Trophoblast cell (in vitro differentiated cells and primary cell): ENCODE measurements at regions not wholly inside any gene's neighbourhood (a gene's known extent, or its start where the extent isn't known, plus 50 kb on each side); places are given as distances from the start of the nearest gene placed in this dataset.
"Not testable (repeated sequence)": the region's sequence is repeated elsewhere in the genome, so short reads cannot be mapped to it uniquely, and the experiment has no call there.

Experiments used
- DNase-seq, 2 donors: peaks; one replicate each; pipeline ENCODE4 v3.0.0-alpha.2; 2016
- H2AFZ ChIP-seq: 2 replicates; pipeline ENCODE4 v1.6.1; 2013; ENCODE audit warnings: low read length, moderate library complexity, mild to moderate bottlenecking; ENCODE audit not compliant: insufficient read depth, poor library complexity
- H2AK5ac ChIP-seq: 2 replicates; pipeline ENCODE4 v1.6.1; 2013; ENCODE audit warnings: mild to moderate bottlenecking, low read length
- H2BK120ac ChIP-seq: 2 replicates; pipeline ENCODE4 v1.6.1; 2013; ENCODE audit warnings: low read length, mild to moderate bottlenecking, moderate library complexity; ENCODE audit not compliant: insufficient read depth, poor library complexity
- H2BK12ac ChIP-seq: 2 replicates; pipeline ENCODE4 v1.6.1; 2013; ENCODE audit warnings: mild to moderate bottlenecking, low read length, moderate library complexity
- H2BK5ac ChIP-seq: 2 replicates; pipeline ENCODE4 v1.6.1; 2013; ENCODE audit warnings: low read length, low read depth, moderate library complexity, mild to moderate bottlenecking; ENCODE audit not compliant: poor library complexity
- H3K14ac ChIP-seq: 2 replicates; pipeline ENCODE4 v1.6.1; 2013; ENCODE audit warnings: mild to moderate bottlenecking, low read length
- H3K18ac ChIP-seq: 2 replicates; pipeline ENCODE4 v1.6.1; 2013; ENCODE audit warnings: mild to moderate bottlenecking, low read length
- H3K23ac ChIP-seq: 2 replicates; pipeline ENCODE4 v1.6.1; 2013; ENCODE audit warnings: low read length
- H3K27ac ChIP-seq: 2 replicates; pipeline ENCODE4 v1.5.1; 2013; ENCODE audit warnings: low read depth, mild to moderate bottlenecking, inconsistent platforms, low read length, moderate library complexity
- H3K27me3 ChIP-seq: 2 replicates; pipeline ENCODE4 v1.6.1; 2013; ENCODE audit warnings: inconsistent platforms, mild to moderate bottlenecking, low read length, moderate library complexity; ENCODE audit not compliant: insufficient read depth
- H3K36me3 ChIP-seq, 2 experiments: 1 replicate in 1 of 2; 2 replicates in 1 of 2; pipeline ENCODE4 v1.6.1; 2013; ENCODE audit warnings: low read length in 2 of 2, mild to moderate bottlenecking in 2 of 2, moderate library complexity in 1 of 2; ENCODE audit not compliant: insufficient read depth in 2 of 2, control insufficient read depth in 1 of 2
- H3K4ac ChIP-seq: 2 replicates; pipeline ENCODE4 v1.6.1; 2013; ENCODE audit warnings: low read depth, mild to moderate bottlenecking, low read length, moderate library complexity
- H3K4me1 ChIP-seq, 2 experiments: 1 replicate in 1 of 2; 2 replicates in 1 of 2; pipeline ENCODE4 v1.6.1; 2013; ENCODE audit warnings: low read length in 2 of 2, mild to moderate bottlenecking in 2 of 2, moderate library complexity in 1 of 2; ENCODE audit not compliant: insufficient read depth in 2 of 2, control insufficient read depth in 1 of 2
- H3K4me2 ChIP-seq: 2 replicates; pipeline ENCODE4 v1.6.1; 2013; ENCODE audit warnings: inconsistent platforms, mild to moderate bottlenecking, low read length, moderate library complexity
- H3K4me3 ChIP-seq: 2 replicates; pipeline ENCODE4 v1.5.1; 2013; ENCODE audit warnings: mild to moderate bottlenecking, low read depth, low read length, inconsistent platforms
- H3K79me1 ChIP-seq: one replicate; pipeline ENCODE4 v1.6.1; 2013; ENCODE audit warnings: low read length
- H3K79me2 ChIP-seq: 2 replicates; pipeline ENCODE4 v1.6.1; 2013; ENCODE audit warnings: low read length, mild to moderate bottlenecking; ENCODE audit not compliant: control insufficient read depth, insufficient read depth, poor library complexity
- H3K9ac ChIP-seq: 2 replicates; pipeline ENCODE4 v1.6.1; 2013; ENCODE audit warnings: mild to moderate bottlenecking, low read length
- H3K9me3 ChIP-seq: 2 replicates; pipeline ENCODE4 v1.6.1; 2013; ENCODE audit warnings: low read depth, mild to moderate bottlenecking, control low read depth, inconsistent platforms, low read length; ENCODE audit not compliant: insufficient read depth
- H4K12ac ChIP-seq: 2 replicates; pipeline ENCODE4 v1.6.1; 2013; ENCODE audit warnings: low read depth, mild to moderate bottlenecking, low read length, moderate library complexity
- H4K8ac ChIP-seq: 2 replicates; pipeline ENCODE4 v1.6.1; 2013; ENCODE audit warnings: low read depth, mild to moderate bottlenecking, low read length, moderate library complexity
- H4K91ac ChIP-seq: one replicate; pipeline ENCODE4 v1.6.1; 2013; ENCODE audit warnings: low read depth, mild to moderate bottlenecking, low read length, moderate library complexity
- WGBS: extraction: QIAGEN DNeasy Blood & Tissue Kit; methylation state at CpG from one replicate; pipeline ENCODE4 v1.1.7; 2013; ENCODE audit warnings: missing lambda C conversion rate; ENCODE audit not compliant: insufficient read length, insufficient coverage; ENCODE audit errors: extremely low coverage; 5-methylcytosine and 5-hydroxymethylcytosine counted together

DNA sequence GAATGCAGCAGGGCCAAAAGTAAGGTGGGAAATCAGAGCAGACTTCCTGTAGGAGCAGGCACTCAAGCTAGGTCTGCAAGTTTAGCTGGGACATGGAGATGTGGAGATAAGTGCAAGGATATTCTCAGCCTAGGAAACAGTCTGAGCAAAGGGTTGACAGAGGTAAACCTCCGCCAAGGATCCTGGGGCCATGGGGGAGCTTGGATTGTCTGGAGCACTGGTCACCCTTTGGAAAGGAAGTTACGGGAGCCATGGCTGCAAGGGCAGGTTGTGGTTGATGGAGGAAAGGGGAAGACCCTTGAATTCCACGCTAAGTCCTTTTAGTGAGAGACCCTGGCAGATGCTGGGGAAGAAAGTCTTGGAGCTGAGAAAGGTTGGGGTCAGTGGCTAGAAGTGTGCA, 150.9 kb downstream of the PTPRU start:
- Histone ChIP-seq H3K23ac (no peak overlapping the region), H3K9me3 (peaks cover 3% of the 10 kb centered on the region), H3K79me2 (no peaks in the 10 kb centered on the region), H2AFZ (no peak overlapping the region), H3K4me2 (no peak overlapping the region), H3K79me1 (no peaks in the 10 kb centered on the region), H3K36me3 (no peaks in the 10 kb centered on the region), H2AK5ac (no peak overlapping the region), H4K91ac (no peak overlapping the region), H3K4me1 (no peaks in the 10 kb centered on the region), H4K12ac (no peak overlapping the region), H2BK120ac (no peak overlapping the region), H2BK12ac (no peak overlapping the region), H3K4me3 (no peak overlapping the region), H3K18ac (no peak overlapping the region), H3K9ac (no peak overlapping the region), H3K4ac (no peak overlapping the region), H3K14ac (no peak overlapping the region), H3K27ac (no peak overlapping the region), H2BK5ac (no peak overlapping the region), H4K8ac (no peak overlapping the region), H3K27me3 (no peaks in the 10 kb centered on the region)
- WGBS: no CpG with 5 or more reads among the region's 3 CpGs
- no peak for DNase-seq

DNA sequence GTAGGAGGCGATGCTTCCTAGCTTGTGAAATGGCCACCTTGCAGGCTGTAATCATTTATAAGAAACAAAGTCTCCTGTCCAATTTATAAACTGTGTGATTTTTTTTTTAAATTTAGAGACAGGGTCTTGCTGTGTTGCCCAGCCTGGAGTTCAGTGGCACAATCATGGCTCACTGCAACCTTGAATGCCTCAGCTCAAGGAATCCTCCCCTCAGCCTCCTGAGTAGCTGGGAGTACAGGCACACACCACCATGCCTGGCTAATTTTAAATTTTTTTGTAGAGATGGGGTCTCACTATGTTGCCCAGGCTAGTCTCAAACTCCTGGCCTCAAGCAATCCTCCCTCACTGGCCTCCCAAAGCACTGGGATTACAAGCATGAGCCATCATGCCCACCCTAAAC, 150.1 kb downstream of the PTPRU start:
- H2AK5ac ChIP-seq, H2BK120ac ChIP-seq, H3K27me3 ChIP-seq, H3K79me2 ChIP-seq, H2BK5ac ChIP-seq, H3K9ac ChIP-seq, DNase-seq, H3K9me3 ChIP-seq, H4K91ac ChIP-seq, H3K79me1 ChIP-seq, H2AFZ ChIP-seq, H3K27ac ChIP-seq, H3K18ac ChIP-seq, H4K8ac ChIP-seq, H3K4me3 ChIP-seq, H3K4me2 ChIP-seq, H2BK12ac ChIP-seq, H3K4ac ChIP-seq, H3K14ac ChIP-seq, H3K36me3 ChIP-seq, H3K23ac ChIP-seq, H4K12ac ChIP-seq, H3K4me1 ChIP-seq: not testable (repeated sequence)
- no CpG with 5 or more reads among the region's 1 CpG for WGBS

DNA sequence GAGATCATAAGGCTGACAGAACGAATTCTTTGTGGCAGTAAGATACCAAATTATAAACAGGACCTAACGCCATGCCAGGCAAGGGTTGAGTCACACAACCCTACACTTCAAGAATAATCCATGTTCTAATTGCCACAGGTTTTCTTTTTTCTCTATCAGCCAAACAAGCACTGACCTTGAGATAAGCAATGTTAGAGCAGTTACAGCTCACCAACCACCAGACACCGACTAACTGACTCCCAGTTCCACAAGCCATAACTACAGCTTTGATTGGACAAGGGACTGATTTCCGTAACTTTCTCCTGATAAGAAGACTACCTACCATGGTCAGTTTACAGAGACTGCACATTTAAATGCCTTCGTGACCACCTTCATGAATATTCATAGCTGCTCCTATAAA, 149.6 kb downstream of the PTPRU start:
- H4K91ac ChIP-seq: no peak overlapping the region
- no peaks in the 10 kb centered on the region for H3K27me3 ChIP-seq
- H2BK120ac ChIP-seq: no peak overlapping the region
- no peak overlapping the region for H3K18ac ChIP-seq
- no peak overlapping the region for H3K23ac ChIP-seq
- no peaks in the 10 kb centered on the region for H3K4me1 ChIP-seq
- no peaks in the 10 kb centered on the region for H3K79me1 ChIP-seq
- H2BK12ac ChIP-seq: no peak overlapping the region
- H4K12ac ChIP-seq: no peak overlapping the region
- H2AK5ac ChIP-seq: no peak overlapping the region
- no peaks in the 10 kb centered on the region for H3K79me2 ChIP-seq
- H3K14ac ChIP-seq: no peak overlapping the region
- no peak overlapping the region for H2AFZ ChIP-seq
- no peaks in the 10 kb centered on the region for H3K36me3 ChIP-seq
- peaks cover 3% of the 10 kb centered on the region for H3K9me3 ChIP-seq
- no peak overlapping the region for H3K4me3 ChIP-seq
- H3K4ac ChIP-seq: no peak overlapping the region
- no peak overlapping the region for H3K27ac ChIP-seq
- H2BK5ac ChIP-seq: no peak overlapping the region
- no peak overlapping the region for H3K4me2 ChIP-seq
- no peak for DNase-seq
- H4K8ac ChIP-seq: no peak overlapping the region
- no CpG with 5 or more reads among the region's 5 CpGs for WGBS
- H3K9ac ChIP-seq: no peak overlapping the region

DNA sequence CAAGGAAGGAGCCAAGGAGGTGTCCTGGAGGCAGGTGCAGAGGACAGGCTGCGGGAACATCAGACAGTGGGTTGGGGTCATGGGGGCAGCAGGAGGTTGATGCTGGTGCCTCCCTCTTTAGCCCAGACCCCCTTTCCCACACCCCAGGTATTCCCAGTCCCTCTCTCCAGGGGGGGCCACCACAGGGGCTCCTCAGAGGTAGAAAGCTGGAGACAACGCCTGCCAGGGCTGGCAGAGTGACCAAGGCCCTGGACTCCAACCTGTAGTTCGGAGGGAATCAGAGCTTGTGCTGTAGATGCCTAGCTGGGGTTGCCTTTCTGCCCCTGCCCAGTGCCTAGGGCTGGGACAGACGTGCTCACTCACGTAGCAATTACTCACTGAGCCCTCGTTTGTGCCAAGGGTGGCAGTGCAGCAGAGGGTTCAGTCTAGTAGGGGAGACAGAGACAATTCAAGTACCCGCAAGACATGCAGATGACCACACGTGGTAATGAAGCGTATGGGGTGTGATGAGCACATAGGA, 148.2 kb downstream of the PTPRU start:
- Histone ChIP-seq H3K14ac (no peak overlapping the region), H3K18ac (no peak overlapping the region), H3K36me3 (no peaks in the 10 kb centered on the region), H2BK12ac (no peak overlapping the region), H3K4me2 (no peak overlapping the region), H4K91ac (no peak overlapping the region), H3K23ac (no peak overlapping the region), H2AFZ (no peak overlapping the region), H3K79me1 (no peaks in the 10 kb centered on the region), H3K79me2 (no peaks in the 10 kb centered on the region), H3K9ac (no peak overlapping the region), H3K27me3 (no peaks in the 10 kb centered on the region), H3K4ac (no peak overlapping the region), H3K27ac (no peak overlapping the region), H2BK5ac (no peak overlapping the region), H4K8ac (no peak overlapping the region), H4K12ac (no peak overlapping the region), H3K4me1 (no peaks in the 10 kb centered on the region), H3K9me3 (peaks cover 2% of the 10 kb centered on the region), H3K4me3 (no peak overlapping the region), H2BK120ac (no peak overlapping the region), H2AK5ac (no peak overlapping the region)
- DNase-seq: no peak
- no CpG with 5 or more reads among the region's 9 CpGs for WGBS
